Nephron (organoid): ENCODE measurements at regions not wholly inside any gene's neighbourhood (a gene's known extent, or its start where the extent isn't known, plus 50 kb on each side); places are given as distances from the start of the nearest gene placed in this dataset.

ENCODE experiments used
- H3K27ac Mint-ChIP-seq, 3 experiments: 2 replicates each; pipeline ENCODE4 v1.8.0; 2020; ENCODE audit warnings: mixed read lengths in 3 of 3, mild to moderate bottlenecking in 2 of 3, moderate library complexity in 1 of 3
- H3K27me3 Mint-ChIP-seq: 2 replicates; pipeline ENCODE4 v1.8.0; 2021; ENCODE audit warnings: low read depth, mild to moderate bottlenecking, moderate library complexity, mixed read lengths
- H3K36me3 Mint-ChIP-seq: 2 replicates; pipeline ENCODE4 v1.8.0; 2020; ENCODE audit warnings: low read depth, mixed read lengths
- H3K4me1 Mint-ChIP-seq: 2 replicates; pipeline ENCODE4 v1.8.0; 2020; ENCODE audit warnings: mixed read lengths
- H3K4me3 Mint-ChIP-seq, 3 experiments: 2 replicates each; pipeline ENCODE4 v1.8.0; 2020; ENCODE audit warnings: mild to moderate bottlenecking in 3 of 3, mixed read lengths in 3 of 3, moderate library complexity in 2 of 3
- H3K9me3 Mint-ChIP-seq: 2 replicates; pipeline ENCODE4 v1.8.0; 2020; ENCODE audit warnings: mixed read lengths
- CTCF ChIP-seq, 3 experiments: fragments of 200-600 bp; sonication (generic); IDR thresholded peaks; one replicate each; pipeline ENCODE4 v1.5.0; 2021; ENCODE audit warnings: antibody characterized with exemption in 3 of 3; ENCODE audit not compliant: unreplicated experiment in 3 of 3

GRCh38 chr21:29429218-29429617 lies 130.5 kb downstream of the BACH1 start:
- H3K36me3 Mint-ChIP-seq: peaks cover 4% of the 10 kb centered on the region
- no peaks in the 10 kb centered on the region for H3K9me3 Mint-ChIP-seq
- peaks cover 4% of the 10 kb centered on the region for H3K27me3 Mint-ChIP-seq
- TF ChIP-seq CTCF (IDR thresholded peaks at IDR 0.05; ENCODE audit: unreplicated experiment in 3 of 3): no peak
- H3K4me3 Mint-ChIP-seq: no peak overlapping the region
- peak overlapping the region in 1 of 3 experiments; percentile 50 for H3K27ac Mint-ChIP-seq
- H3K4me1 Mint-ChIP-seq: peaks cover 23% of the 10 kb centered on the region

- Mint-ChIP-seq H3K9me3 (no peaks in the 10 kb centered on the region), H3K4me1 (peaks cover 24% of the 10 kb centered on the region), H3K27ac (peak overlapping the region in 1 of 3 experiments; percentile 93), H3K4me3 (no peak overlapping the region), H3K27me3 (peaks cover 4% of the 10 kb centered on the region), H3K36me3 (peaks cover 4% of the 10 kb centered on the region)
- TF ChIP-seq CTCF (IDR thresholded peaks at IDR 0.05; ENCODE audit: unreplicated experiment in 3 of 3): no peak
These were observed 131.3 kb downstream of the BACH1 start for GRCh38 chr21:29430030-29430429.

- Mint-ChIP-seq H3K36me3 (peaks cover 4% of the 10 kb centered on the region), H3K27me3 (peaks cover 4% of the 10 kb centered on the region), H3K4me1 (peaks cover 24% of the 10 kb centered on the region), H3K4me3 (no peak overlapping the region), H3K27ac (peak overlapping the region; percentile 24 to 93 (median 38)), H3K9me3 (no peaks in the 10 kb centered on the region)
- no peak for TF ChIP-seq CTCF (IDR thresholded peaks at IDR 0.05; ENCODE audit: unreplicated experiment in 3 of 3)
These were observed 131.9 kb downstream of the BACH1 start for GRCh38 chr21:29430576-29430975.

- Mint-ChIP-seq H3K27ac (peak overlapping the region in 2 of 3 experiments; percentile 38 to 93), H3K9me3 (no peaks in the 10 kb centered on the region), H3K4me1 (peaks cover 31% of the 10 kb centered on the region), H3K27me3 (peaks cover 4% of the 10 kb centered on the region), H3K36me3 (peaks cover 4% of the 10 kb centered on the region), H3K4me3 (no peak overlapping the region)
- no peak for TF ChIP-seq CTCF (IDR thresholded peaks at IDR 0.05; ENCODE audit: unreplicated experiment in 3 of 3)
These were observed 132.5 kb downstream of the BACH1 start for GRCh38 chr21:29431178-29431577.

DNA sequence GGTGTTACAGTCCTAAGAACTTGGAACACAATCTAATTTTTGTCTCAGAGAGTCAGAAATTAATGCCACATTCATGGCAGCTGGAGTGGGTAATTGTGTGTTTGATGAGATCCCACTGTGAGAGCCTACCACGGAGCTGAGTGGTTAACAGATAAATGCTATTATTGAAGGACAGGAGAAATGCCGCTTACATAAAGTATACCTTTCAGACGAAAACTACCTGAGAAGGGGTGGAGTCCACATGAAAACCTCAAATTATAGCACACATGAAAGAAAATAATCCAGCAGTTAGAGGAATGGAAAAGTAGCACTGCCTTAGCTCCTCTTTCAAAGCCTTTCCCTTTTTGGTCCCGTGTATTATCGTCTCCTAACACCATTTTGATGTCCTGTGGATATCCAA lies 133.0 kb downstream of the BACH1 start:
- Mint-ChIP-seq H3K27me3 (peaks cover 4% of the 10 kb centered on the region), H3K9me3 (no peaks in the 10 kb centered on the region), H3K4me1 (peaks cover 36% of the 10 kb centered on the region), H3K4me3 (no peak overlapping the region), H3K36me3 (peaks cover 8% of the 10 kb centered on the region), H3K27ac (peak overlapping the region in 2 of 3 experiments; percentile 38 to 93)
- TF ChIP-seq CTCF (IDR thresholded peaks at IDR 0.05; ENCODE audit: unreplicated experiment in 3 of 3): no peak

- Mint-ChIP-seq H3K9me3 (no peaks in the 10 kb centered on the region), H3K27me3 (peaks cover 5% of the 10 kb centered on the region), H3K27ac (peak overlapping the region; percentile 25 to 93 (median 88)), H3K4me1 (peaks cover 37% of the 10 kb centered on the region), H3K36me3 (peaks cover 3% of the 10 kb centered on the region), H3K4me3 (no peak overlapping the region)
- no peak for TF ChIP-seq CTCF (IDR thresholded peaks at IDR 0.05; ENCODE audit: unreplicated experiment in 3 of 3)
These were observed 134.8 kb downstream of the BACH1 start for GRCh38 chr21:29433366-29434059.
